C1 segment of cervical spinal cord (tissue), 14 donors: ENCODE measurements at regions not wholly inside any gene's neighbourhood (a gene's known extent, or its start where the extent isn't known, plus 50 kb on each side); places are given as distances from the start of the nearest gene placed in this dataset.
"Not testable (repeated sequence)": the region's sequence is repeated elsewhere in the genome, so short reads cannot be mapped to it uniquely, and the experiment has no call there.

Experiments
- DNase-seq, 14 donors: peaks; one replicate each; lab custom pipeline; 2025; lab: John Stamatoyannopoulos, UW

- DNase-seq = no peak
These were observed 89.6 kb downstream of the DDX1 start for GRCh38 chr2:15681089-15681885.

- DNase-seq = no peak
These were observed 90.7 kb downstream of the DDX1 start for GRCh38 chr2:15682354-15682753.

GRCh38 chr2:15684161-15685039 is 92.7 kb downstream of the DDX1 start:
- DNase-seq = no peak

GRCh38 chr2:15685143-15685542 is 93.5 kb downstream of the DDX1 start:
- no peak for DNase-seq

- no peak for DNase-seq
These were observed 95.0 kb downstream of the DDX1 start for GRCh38 chr2:15686643-15687042.

- DNase-seq = no peak
These were observed 95.6 kb downstream of the DDX1 start for GRCh38 chr2:15687243-15687642.

- no peak for DNase-seq
These were observed 96.1 kb downstream of the DDX1 start for GRCh38 chr2:15687720-15688119.

- no peak for DNase-seq
These were observed 97.4 kb downstream of the DDX1 start for GRCh38 chr2:15688924-15689568.

- no peak for DNase-seq
These were observed 98.0 kb downstream of the DDX1 start for GRCh38 chr2:15689654-15690053.

GRCh38 chr2:15691586-15692310 is 100.1 kb downstream of the DDX1 start:
- DNase-seq = no peak

GRCh38 chr2:15692551-15693377 is 101.1 kb downstream of the DDX1 start:
- DNase-seq = no peak

- DNase-seq = no peak
These were observed 101.7 kb downstream of the DDX1 start for GRCh38 chr2:15693382-15693781.

GRCh38 chr2:15693926-15694588 is 102.4 kb downstream of the DDX1 start:
- DNase-seq = no peak

GRCh38 chr2:15694589-15694986 is 102.9 kb downstream of the DDX1 start:
- no peak for DNase-seq

GRCh38 chr2:15695582-15696330 is 104.1 kb downstream of the DDX1 start:
- no peak for DNase-seq

- DNase-seq = not testable (repeated sequence)
These were observed 105.0 kb downstream of the DDX1 start for GRCh38 chr2:15696606-15697170.

- no peak for DNase-seq
These were observed 108.5 kb downstream of the DDX1 start for GRCh38 chr2:15700131-15700530.

- no peak for DNase-seq
These were observed 109.1 kb downstream of the DDX1 start for GRCh38 chr2:15700599-15701340.
